Inflammatory macrophage treated with lipopolysaccharide for 4 hours (primary cell): ENCODE measurements at regions not wholly inside any gene's neighbourhood (a gene's known extent, or its start where the extent isn't known, plus 50 kb on each side); places are given as distances from the start of the nearest gene placed in this dataset.

Experiments
- DNase-seq: peaks from one replicate; pipeline ENCODE4 v3.0.0-alpha.2; 2020

DNA sequence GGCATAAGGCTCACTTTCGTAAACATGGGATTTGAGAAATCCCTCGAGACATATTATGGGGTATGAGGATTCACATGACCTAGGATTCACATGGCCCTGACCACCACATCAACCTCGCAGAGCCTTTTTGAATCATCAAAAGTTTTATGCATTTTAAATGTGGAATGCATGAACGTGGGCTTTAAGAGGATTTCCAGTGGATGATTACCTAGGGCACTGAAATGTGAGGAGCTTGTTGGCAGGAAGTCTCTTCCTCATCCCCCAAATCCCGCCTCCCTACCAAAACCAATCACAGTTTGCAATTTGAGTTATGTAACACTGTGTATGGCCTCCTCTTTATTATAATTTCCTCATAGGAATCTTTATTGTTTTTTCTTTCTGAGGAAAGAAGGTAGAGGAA, 659.6 kb upstream of the TBX3 start:
- DNase-seq = no peak

DNA sequence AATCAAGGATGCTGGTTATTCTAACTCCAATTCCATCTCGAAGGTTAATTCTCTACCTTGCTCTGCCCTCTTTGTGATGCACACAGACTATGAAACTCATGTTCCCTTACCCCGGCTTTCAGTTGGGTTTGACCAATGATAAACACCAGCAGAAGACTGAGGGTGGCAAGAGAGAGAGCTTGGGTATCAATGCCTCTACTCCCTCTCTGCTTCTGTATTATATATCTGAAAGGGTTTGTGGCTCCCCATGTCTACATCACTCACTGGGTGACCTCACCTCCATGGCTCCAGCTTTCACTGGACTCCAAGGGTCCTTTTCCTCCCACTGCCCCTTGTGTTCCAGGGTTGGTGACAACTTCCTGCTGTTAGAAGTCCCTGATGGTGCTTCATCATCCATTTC, 659.0 kb upstream of the TBX3 start:
- DNase-seq = no peak

DNA sequence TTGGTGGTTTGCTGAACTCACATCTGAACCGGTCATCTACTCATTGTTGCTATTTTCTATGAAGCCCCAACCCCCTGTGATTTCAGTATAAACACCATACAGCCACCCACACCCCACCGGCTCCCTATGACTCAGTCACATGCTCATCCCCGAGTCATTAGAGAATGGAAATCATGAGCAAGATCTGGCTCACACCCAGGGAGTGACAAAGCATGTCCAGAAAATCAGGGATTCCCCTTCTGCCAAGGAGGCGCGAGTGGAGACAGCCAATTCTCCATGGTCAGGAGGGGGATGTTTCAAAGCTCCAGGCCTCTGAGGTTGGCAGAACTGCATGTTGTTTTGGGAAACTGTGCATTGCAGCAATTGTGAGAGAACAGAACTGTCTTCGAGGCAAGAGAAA, 657.5 kb upstream of the TBX3 start:
- peak; percentile 62 for DNase-seq

DNA sequence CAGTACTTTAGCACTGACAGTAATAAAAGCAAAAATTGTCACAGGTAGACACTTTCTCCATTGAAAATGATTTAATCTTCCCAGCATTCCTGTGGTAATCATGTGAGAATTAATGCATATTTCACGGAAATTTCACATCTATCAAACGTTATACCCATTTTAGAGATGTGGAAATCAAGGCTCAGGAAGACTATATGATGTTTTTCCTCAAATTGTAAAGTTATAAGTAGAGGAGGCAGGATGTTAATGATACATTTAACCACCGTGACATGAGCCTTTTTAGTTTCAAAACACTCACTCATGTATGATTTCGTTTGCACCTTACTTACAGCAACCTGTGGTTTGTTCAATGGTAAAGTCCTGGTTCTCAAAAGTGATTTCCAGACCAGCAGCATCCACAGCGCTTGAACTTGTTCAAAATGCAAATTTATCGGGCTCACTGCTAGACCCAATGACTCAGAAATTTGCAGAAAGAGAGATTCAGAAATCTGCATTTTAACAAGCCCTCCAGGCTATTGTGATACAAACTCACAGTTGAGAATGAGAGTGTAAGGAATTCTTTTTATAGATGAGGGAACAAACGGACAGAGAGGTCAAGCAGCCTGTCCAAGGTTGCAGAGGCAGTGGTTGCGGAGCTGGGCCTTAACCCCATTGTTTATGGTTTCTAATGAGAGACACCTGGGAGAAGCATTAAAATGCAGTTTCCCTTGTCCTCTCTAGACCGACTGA, 654.8 kb upstream of the TBX3 start:
- no peak for DNase-seq

DNA sequence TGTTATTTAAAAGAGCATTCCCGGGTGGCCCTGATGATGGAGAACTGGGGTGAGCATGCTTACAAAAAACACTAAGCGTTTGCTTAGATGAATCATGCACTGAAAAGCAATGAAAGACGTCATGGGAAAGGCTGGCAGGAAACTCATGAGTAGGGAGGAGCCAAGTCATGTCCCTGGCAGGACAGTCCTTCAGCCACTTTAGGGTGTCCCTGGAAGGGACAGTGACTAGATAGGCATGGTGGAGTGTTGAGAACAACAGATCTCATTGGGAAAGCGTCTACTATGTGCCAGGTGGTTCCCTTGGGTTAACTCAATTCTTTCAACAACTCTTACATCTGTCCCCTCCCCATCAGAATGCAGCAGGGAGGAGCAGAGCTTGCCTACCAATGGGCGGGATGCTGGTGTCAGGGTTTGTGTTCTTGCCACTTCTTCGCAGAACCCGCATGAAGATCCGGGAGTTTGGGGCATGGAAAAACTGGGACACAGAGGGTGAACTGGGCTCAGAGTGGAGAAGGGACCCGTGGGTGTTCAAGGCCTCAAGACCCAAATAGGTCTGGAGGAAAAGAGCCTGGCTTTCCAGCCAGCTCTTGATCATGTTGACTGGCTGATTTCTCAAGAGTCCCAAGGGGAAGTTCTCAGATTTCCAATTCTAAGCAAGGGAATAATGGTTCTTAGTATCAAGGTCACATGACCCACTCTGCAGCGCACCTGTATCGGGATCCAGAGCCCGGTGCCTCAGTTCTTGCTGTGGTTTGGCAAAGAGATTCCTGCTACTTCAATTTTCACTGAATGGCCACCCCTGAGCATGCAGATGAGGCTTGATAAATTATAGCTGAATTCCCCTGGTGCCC, 653.9 kb upstream of the TBX3 start:
- DNase-seq = no peak

DNA sequence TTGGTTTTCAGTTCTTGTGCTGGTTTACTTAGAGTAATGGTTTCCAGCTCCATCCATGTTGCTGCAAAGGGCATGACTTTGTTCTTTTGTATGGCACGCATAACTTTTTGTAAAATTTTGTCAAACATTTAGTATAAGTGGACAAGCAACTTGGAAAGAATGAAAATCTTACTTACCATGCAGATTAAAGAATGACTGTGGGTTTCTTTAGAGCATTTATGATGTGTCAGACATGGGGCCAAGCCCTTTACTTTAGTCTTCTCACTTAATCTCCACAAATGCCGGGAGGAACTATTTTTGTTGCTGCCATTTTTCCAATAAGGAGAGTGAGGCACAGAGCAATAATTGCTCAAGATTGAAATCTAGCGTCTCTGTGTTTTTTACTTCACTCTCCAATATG, 652.5 kb upstream of the TBX3 start:
- DNase-seq = no peak

DNA sequence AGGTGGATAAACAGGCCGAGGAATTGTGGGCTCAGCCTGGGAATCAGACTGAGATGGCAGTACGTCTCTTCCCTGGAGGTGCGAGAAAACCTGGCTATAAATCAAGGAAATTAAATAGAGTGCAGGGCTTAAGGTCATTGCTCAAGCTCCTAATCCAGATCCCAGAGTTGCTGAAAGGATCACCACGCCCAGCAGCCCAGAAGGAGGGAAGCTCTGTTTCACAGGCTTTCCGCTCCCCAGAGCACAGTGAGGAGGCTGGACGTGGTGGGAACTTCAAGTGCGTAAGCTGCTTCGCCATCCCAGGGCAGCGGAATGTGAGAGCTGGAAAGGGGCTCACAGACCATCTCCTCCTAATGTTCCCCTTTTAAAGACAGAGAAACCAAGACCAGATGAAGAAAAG, 651.6 kb upstream of the TBX3 start:
- no peak for DNase-seq

DNA sequence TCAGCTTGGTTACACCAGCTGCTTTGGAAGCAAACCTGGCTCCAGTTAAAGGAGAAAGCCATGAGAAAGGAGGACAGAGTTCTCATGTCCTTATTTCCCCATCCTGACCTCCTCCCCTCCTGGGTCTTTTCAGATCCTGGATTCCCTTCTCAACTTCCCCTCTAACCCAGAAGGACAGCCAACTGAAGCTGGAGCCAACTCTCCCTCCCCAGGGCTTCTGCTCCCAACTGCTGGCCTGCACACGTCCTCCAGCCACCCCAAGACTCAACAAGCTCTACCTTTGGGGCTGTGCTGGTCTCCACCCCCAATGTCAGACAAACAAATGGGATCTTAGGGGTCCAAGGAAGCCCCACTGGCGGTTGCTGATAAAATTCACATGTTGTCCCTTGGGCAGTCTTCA, 651.1 kb upstream of the TBX3 start:
- DNase-seq = no peak

DNA sequence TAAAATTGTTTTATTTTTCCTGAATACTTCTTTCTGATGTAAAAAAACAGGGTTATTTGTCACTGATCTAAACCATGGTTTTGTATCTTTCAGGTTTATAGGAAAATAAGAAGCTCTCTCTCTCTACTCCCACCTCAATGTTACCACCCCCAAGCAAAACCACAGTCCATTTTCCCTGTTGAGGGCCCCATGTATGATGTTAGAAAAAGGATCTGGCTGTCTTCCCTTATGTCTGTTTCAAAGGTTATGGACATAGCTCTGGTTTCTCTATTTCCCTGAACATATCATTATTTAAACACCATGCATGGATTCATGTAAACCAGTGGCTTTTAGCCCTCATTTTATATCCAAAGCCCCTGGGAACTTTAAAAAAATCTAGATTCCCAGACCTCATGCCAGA, 649.0 kb upstream of the TBX3 start:
- DNase-seq = no peak

DNA sequence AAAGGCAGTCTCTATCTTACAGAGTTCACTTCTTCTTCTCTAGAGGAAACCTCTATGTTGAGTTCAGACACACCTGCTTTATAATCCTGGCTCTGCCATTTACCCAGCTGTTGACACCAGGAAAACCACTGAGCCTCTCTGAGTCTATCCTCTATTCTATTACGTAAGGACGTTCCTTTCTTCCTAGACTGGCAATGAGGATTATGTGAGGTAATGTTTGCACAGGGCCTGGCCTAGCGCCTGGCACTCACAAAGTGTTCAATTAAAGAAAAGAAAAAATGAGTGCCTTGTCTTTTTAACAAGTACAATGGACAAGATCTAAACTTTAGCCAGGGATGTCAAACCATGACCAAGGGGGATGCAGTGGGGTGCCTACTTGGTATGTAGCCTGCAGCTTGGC, 641.9 kb upstream of the TBX3 start:
- DNase-seq = no peak

DNA sequence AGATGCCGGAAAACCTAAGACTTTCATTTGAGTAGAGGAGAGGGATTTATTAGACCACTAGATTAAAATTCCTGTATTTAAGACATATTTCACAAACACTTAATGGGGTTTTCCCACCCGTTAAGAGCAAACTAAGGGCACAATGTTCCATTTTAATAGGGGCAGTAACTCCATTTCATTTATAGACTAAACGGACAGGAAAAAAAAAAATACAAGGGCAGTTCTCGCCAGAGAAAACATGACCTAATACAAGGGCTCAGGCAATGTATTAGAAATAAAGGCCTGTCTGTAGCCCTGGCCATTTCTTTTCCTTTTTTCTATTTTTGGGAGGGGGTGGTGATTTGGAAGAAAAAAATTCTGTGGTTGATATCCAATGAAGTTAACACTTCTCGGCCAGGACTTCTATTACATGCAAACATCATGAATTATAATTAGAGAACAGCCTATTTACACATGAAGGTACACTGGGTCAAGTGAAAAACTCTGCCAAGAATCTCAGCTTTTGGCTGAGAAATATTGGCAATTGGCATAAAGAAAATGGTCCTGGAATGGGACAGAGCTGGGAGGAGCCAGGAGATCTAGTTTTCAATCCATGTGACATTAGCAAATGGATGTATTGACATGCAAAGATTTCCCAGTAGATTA, 641.1 kb upstream of the TBX3 start:
- no peak for DNase-seq

DNA sequence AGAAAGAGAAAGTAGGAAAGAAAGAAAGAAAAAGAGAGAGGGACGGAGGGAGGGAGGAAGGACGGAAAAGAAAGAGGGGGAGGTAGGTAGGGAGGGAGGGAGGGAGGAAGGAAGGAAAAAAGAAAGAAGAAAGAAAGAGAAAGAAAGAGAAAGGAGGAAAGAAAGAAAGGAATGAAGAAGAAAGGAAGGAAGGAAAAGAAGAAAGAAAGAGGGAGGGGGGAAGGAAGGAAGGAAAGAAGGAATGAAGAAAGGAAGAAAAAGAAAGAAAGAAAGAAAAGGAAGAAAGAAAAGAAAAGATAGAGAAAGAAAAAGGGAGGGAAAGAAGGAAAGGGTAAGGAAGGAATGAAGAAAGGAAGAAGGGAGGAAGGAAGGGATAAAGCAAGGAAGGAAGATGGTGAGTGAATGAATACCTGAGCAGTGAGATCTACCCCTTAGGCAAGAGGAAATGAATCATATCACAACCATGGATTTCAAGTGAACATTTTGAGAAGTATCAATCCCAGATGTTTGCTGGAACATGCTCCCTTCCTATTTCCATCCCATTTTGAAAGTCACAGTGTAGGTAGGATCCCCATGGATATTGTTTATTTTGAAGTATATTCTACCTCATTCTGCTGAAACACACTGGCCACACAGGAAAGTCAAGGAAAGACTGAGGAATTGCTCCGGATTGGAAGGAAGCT, 639.4 kb upstream of the TBX3 start:
- no peak for DNase-seq

DNA sequence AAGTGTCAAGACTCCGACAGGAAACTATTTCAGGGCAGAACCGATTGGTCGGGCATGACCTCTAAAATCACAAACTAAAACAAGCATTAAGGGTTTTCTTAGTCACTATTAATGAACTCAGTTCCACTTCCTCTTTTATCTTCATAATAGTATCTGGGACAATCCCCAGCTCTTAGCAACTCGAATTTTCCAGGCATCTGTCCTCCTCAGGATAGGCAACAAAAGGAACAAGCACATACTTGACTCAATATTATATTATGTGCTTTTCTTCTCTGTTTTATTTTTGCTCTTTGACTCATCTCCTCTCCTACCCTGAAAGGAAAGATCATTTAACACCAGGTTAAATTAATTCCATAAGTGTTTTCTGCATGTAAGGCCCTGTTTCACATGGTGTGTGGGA, 638.3 kb upstream of the TBX3 start:
- peak; percentile 37 for DNase-seq

DNA sequence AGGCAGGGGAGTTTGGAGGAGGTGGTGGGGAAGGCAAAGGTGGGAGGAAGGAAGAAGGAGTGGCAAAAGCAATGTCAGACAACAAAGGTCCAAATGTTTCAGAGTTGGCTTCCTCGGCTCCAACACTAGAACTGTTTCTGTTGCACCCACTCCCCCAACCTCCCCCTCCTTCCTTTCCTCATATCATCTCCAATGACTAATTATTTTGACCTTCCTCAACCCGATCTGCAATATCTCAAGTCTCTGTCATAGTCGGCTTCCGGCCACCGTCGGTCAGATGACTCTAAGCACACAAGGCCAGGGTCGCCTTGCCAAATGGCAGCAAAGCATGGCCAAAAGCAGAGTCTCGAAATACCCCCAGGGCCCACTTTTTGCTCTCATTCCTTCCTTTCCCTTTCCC, 637.0 kb upstream of the TBX3 start:
- no peak for DNase-seq

DNA sequence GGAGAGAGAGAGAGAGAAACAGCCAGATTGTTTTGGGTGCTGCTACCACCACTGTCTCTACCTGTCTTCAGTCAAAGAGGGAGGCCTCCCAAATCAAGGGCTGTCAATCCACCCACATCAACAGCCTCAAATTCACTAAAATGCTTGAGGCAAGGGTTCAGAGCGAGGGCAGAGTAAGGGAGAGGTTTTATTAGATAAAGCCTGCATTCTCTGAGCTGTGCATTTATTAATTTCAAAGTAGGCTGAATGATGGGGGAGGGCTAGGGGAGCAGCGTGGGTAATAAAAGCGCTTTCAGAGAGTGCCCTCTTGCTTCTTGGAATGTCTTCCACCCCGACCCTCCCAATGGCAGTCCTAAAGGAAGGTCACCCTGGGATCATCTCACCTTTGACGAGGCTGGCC, 636.5 kb upstream of the TBX3 start:
- no peak for DNase-seq

DNA sequence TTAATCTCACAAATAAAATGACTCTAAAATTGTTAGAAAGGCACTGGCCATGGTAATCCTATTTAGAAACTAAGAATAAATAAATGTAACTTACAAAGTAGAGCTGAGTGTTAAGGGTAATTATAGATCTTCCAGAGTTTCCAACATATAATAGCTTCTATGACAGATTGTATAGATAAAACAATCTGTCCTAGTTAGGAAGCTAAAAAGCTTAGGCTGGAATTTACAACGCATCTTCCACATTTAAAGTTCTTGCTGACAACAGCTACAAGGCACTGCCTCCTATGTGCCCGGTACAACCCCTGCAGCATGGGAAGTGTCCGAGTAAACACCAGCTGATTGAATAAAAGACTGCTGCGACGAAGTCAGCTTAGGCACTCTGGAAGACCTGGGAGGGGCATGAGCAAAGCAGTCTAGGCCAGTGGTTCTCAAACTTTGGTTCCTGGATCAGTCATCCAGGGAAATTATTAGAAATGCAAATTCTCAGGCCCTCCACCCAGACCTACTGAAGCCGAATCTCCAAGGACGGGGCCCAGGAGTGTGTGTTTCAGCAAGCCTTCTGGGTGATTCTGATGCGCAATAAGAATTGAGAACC, 635.6 kb upstream of the TBX3 start:
- no peak for DNase-seq

DNA sequence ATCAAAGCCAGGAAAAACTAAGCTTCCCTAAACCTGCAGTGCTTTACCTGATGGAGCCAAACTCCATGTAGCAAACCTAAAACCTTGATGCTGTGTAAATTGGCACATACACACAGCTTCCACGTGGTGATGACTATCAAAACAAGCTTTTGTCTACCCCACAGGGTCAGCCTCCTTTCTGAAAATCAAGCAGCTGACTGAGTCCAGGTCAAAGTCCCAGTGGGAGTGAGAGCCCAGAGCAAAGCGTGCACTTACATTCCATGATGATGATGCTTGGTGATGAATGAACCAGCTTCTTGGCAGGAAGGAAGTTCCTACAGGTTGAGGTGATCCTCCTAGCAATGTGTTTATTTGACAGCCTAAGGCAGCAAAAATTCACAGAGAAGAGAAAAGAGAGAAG, 630.0 kb upstream of the TBX3 start:
- no peak for DNase-seq

DNA sequence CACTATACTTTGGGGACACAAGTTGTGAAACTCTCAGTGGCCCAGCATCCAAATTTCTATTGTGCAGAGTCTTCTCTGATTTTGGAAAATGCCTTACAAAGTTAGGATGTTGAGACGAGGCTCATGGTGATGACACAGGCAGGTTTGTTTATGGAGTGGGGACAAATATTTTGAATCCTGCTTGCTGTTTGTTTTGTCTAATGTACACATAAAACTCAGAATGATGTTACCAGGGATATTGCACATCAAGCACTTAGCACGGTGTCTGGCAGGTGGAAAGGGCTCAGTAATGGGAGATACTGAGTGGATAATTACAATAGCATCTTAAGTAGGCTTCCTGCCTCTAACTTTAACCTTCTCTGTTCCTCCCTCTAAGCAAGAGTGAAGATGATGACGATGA, 628.9 kb upstream of the TBX3 start:
- no peak for DNase-seq

DNA sequence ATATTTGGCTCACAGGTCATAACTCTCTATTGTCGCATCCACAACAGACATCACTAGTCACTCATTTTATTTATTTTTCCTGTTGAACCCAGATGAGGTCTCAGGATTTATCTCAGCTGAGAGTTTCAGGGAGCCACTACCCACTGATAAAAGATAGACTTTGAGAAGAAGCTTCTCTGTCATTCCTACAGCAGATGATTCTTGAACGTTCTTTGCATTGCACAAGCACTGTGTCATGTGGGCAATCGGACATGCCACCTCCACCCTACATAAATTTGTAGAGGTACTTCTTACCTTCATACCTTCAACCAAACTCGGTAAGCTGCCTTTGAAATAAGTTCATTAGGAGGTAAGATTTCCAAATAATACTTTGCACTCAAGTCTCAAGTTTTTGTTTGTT, 627.9 kb upstream of the TBX3 start:
- DNase-seq = no peak

DNA sequence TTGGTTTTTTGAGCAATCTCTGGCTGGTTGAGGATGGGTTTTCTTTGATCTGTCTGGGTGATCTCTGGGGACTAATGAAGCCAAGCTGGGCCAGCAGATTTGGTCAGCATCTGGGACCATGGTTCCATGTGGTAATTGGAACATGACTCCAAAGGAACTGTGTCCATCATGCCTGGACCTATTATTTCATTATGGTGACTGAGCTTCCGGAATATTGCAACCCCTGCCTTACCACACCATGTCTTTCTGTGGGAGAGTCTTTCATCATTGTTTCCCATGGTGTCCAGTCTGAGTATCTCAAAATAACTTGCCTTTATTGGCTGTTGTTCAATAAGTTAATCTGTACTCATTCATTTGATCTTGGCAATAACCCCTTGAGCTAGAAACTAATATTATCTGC, 624.9 kb upstream of the TBX3 start:
- no peak for DNase-seq

DNA sequence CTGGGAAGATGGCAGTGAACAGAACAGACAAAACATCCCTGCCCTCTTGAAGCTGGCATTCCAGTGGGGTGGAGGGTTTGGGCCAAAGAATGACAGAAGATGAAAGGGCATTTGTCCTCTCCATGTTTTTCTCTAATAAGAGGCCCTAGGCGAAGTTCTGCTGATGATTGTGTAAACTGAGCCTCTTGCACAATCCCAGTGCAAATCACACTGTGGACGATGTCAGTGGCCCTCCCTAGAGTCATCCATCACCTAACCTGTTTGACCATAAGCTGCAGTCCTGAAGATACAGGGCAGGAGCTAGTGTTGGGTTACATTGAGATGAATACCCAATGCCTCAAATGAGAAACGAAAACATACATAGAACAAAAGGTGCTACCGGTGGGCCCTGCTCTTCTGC, 622.4 kb upstream of the TBX3 start:
- no peak for DNase-seq

DNA sequence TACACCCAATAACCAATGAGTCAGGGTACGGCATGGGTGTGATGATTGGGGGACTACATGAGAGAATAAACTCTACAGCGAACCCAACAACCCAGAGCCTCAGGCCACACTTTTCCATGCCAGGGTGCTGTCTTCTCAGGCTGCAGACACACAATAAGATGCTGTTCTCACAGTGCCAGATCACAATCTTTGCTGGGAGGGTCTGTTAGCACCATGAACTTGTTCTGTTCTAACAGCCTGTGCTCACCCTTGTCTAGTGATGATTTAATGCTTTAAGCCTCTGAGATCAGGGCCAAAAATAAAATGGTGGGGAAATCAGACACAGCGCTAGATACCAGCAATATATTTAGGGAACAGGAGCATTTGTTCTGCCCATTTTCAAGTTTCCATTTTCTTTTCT, 621.9 kb upstream of the TBX3 start:
- no peak for DNase-seq

DNA sequence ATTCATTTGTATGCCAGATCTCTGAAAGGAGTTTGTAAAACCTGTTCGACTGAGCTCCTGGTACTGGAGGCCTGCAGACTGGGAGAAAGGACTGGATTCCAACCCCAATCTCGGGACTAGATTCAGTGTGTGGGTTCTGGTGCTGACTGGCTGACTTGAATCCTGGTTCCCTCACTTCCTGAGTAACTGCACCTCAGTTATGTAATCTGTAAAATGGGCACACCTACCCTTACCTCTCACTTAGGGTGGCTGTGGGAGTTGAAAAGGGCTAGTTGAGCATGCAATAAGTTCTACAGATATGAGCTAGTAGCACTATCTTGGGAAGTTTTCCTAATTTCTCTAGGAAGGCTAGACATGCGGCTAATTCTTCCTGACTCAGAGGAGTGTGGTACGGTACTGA, 621.3 kb upstream of the TBX3 start:
- DNase-seq = no peak
